SH-SY5Y (cell line): ENCODE measurements at regions not wholly inside any gene's neighbourhood (a gene's known extent, or its start where the extent isn't known, plus 50 kb on each side); places are given as distances from the start of the nearest gene placed in this dataset.

ENCODE experiments used
- GATA2 ChIP-seq: IDR thresholded peaks from 2 replicates; pipeline ENCODE4 v1.6.1; 2011; ENCODE audit warnings: mild to moderate bottlenecking, low read depth, low read length
- GATA3 ChIP-seq: IDR thresholded peaks from 2 replicates; pipeline ENCODE4 v1.6.1; 2011; ENCODE audit warnings: low read depth, mild to moderate bottlenecking, low read length, moderate library complexity

DNA sequence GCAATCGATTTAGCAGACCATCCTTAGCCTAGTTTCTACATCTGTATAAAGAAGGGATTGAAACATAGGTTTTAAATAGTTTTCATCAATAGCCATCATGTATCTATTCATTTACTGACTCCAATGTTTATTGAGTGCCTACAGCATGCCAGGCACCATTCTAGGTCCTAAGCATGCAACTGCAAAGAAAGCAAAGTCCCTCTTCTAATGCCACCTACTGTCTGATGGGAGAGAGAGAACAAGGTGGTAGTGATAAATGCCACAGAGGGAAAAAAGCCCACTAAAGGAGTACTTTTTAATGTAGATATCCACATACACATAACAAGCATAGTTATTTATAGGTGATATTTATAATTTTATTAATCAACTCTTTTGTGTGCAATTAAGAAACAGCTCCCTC is 67.6 kb upstream of the PPARGC1A start:
- TF ChIP-seq GATA2 (no peak), GATA3 (no peak)
